Cardiac fibroblast (primary cell): ENCODE measurements at regions not wholly inside any gene's neighbourhood (a gene's known extent, or its start where the extent isn't known, plus 50 kb on each side); places are given as distances from the start of the nearest gene placed in this dataset.

Experiments
- DNase-seq, 2 donors: peaks; one replicate each; pipeline versions ENCODE4 v3.0.0 to v3.0.0-alpha.2; 2010; ENCODE audit warnings: low read depth in 2 of 2
- H3K4me3 ChIP-seq, 2 donors: replicated peaks in 1 of 2; 1 replicate in 1 of 2; 2 replicates in 1 of 2; pipeline ENCODE4 v1.5.1; 2011; ENCODE audit warnings: low read depth in 2 of 2, low read length in 2 of 2, mild to moderate bottlenecking in 2 of 2, moderate library complexity in 1 of 2
- TF ChIP-seq, protein P1 (sequence below): IDR thresholded peaks from one replicate; pipeline ENCODE4 v1.5.1; 2011; ENCODE audit warnings: low read depth, mild to moderate bottlenecking, low read length, inconsistent platforms

DNA sequence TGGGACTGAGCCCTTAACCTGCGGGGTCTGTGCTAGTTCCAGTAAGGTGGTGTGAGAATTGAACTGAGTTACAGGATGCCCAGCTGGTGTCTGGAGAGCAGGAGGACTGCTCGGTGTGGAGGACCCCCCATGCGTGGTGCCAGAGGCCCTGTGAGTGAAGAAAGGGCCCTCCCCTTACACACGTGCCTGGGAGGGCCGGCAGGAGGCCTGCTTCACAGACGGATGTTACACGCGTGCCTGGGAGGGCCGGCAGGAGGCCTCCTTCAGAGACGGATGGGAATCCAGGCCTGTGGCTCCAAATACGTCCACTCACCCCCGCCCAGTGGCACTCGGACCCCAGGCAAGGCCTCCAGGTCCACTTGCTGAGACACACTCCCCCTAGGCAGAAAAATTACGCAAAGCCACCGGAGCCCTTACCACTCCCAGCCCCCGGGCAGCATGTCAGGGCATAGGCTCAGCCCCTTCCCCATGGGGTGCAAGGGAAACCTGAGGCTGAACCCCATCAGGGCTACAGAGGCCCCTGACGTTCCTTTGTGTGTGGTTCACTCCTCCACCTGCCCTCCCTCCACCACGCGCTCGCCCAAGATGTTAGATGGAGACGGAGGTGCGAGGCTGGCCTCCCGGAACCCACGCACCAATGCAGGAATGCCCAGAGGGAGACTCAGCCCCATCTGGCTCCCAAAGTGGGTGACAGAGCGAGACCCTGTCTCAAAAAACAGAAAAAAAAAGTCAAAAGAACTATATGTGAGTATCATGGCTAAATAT, 227.8 kb downstream of the BRD1 start:
- H3K4me3 ChIP-seq = no peak overlapping the region
- TF ChIP-seq, protein P1, sequence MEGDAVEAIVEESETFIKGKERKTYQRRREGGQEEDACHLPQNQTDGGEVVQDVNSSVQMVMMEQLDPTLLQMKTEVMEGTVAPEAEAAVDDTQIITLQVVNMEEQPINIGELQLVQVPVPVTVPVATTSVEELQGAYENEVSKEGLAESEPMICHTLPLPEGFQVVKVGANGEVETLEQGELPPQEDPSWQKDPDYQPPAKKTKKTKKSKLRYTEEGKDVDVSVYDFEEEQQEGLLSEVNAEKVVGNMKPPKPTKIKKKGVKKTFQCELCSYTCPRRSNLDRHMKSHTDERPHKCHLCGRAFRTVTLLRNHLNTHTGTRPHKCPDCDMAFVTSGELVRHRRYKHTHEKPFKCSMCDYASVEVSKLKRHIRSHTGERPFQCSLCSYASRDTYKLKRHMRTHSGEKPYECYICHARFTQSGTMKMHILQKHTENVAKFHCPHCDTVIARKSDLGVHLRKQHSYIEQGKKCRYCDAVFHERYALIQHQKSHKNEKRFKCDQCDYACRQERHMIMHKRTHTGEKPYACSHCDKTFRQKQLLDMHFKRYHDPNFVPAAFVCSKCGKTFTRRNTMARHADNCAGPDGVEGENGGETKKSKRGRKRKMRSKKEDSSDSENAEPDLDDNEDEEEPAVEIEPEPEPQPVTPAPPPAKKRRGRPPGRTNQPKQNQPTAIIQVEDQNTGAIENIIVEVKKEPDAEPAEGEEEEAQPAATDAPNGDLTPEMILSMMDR = no peak
- no peak for DNase-seq

DNA sequence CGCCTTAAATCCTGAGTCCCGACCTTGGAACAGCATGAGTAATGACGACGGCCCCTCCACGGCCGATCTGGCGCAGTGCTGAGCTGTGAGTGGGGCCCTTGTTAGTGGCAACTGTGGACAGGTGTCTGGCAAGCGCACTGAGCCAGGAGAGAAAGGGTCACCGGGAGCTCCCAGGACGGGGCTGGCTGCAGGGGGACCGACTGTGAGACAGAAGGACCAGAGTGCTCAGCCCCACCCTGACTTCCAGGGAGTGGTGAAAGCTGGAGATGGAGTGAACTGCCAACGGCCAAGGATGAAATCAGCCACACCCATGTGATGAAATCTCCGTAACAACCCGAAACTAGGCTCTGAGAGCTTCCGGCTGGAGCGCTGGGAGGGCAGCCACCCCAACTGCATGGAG, 228.6 kb downstream of the BRD1 start:
- H3K4me3 ChIP-seq = no peak overlapping the region
- TF ChIP-seq, protein P1 = no peak
- no peak for DNase-seq

DNA sequence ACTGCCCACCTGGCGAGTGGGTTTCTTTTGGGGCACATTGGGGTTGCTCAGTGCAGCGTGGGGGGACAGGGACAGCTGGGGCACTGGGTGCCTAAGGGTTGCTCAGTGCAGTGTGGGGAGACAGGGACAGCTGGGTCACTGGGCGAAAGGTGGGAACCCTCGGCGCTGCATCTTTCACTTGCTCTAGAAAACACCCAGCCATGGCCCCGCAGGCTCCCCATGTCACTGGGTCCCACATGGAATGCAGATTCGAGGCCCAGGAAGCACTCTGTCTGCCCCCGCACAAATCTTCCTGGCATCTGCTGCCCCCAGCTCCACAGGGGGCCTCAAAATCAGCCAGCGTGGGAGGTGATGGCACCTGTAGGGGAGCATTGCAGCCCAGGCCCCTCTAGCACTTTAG, 229.3 kb downstream of the BRD1 start:
- TF ChIP-seq, protein P1 = no peak
- DNase-seq = no peak
- no peak overlapping the region for H3K4me3 ChIP-seq

DNA sequence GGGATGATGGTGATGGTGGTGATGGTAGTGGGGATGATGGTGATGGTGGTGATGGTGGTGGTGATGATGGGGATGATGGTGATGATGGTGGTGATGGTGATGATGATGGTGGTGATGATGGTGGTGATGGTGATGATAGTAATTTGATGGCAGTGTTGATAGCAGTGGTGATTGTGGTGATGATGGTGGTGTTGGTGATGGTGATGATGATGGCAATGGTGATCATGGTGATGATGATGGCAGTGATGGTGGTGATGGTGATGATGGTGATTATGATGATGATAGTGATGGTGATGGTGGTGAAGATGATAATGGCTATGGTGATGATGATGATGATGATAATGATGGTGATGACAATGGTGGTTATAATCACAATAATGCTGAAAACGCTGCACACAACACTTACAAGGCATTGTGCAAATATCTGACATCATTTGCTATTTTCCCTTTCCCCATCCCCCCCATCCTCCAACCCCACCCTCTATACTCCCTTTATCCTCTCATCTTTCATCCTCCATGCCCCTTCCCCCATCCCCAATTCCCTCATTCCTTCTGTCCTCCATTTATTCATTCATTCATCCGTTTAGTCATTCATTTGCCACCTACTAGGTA, 230.1 kb downstream of the BRD1 start:
- TF ChIP-seq, protein P1 = no peak
- no peak for DNase-seq
- H3K4me3 ChIP-seq = no peak overlapping the region

DNA sequence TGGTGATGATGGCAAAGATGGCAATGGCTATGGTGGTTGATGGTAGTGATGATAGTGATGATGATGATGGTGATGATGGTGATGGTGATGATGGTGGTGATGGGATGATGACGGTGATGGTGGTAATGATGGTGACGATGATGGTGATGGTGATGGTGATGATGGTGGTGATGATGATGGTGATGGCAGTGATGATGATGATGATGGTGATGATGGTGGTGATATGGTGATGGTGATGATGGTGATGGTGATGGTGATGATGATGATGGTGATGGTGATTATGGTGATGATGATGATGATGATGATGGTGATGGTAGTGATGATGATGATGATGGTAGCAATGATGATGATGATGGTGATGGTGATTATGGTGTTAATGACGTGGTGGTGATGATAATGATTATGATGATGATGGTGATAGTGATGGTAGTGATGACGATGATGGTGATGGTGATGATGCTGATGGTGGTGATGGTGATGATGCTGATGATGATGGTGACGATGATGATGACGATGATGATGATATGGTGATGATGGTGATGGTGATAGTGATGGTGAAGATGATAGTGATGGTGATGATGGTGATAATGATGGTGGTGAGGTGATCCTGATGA, 232.1 kb downstream of the BRD1 start:
- H3K4me3 ChIP-seq = no peak overlapping the region
- no peak for DNase-seq
- TF ChIP-seq, protein P1 = no peak

DNA sequence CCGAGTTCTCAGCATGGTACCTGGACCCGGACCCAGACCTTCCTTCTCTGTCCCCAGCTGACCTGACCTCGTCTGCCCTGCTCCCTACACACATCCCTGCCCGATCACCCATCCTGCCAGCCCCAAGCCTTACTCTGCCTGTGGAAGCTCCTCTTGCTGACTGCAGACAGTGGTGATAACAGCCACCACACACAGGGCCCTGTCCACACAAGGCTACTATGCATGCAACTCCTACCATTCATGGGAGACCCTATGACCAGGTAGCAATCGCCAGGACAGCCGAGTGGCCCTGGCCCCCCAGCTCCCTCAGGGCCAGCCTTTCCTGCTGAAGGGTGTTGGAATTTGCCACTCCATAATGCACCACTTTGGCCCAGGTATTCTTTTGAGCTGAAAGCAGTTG, 233.6 kb downstream of the BRD1 start:
- H3K4me3 ChIP-seq = no peak overlapping the region
- TF ChIP-seq, protein P1 = no peak
- DNase-seq = no peak
